ENCODE measurements at regions not wholly inside any gene's neighbourhood (a gene's known extent, or its start where the extent isn't known, plus 50 kb on each side); places are given as distances from the start of the nearest gene placed in this dataset.

DNA sequence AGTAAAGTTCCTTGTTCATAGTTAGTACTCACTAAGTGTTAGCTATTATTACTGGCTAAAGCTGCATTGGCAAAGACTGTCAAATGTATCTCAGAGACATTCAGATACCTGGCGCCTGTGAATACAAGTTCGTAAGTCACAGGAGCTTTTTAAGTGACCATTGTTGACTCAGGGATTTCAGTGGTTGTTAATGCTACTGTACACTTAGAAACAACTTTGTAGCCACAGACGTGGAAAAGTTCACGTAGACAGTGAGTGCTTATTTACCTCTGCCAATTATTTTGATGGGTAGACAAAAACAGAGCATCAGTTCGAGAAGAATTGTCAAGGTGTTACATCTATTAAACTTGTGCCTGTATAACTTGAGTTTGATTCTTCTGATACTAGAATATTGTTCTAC lies 59.1 kb upstream of the RRP15 start:
- intact Hi-C loops (cut with DNase I): no loop called here
- Histone ChIP-seq H3K36me3 (replicated peaks in 1 of 2) (no peaks in the 10 kb centered on the region), H3K4me3 (no peak overlapping the region), H3K27ac (no peak overlapping the region), H3K9me3 (replicated peaks in 1 of 3) (no peaks in the 10 kb centered on the region), H3K27me3 (no peaks in the 10 kb centered on the region), H3K4me1 (replicated peaks in 1 of 2) (no peaks in the 10 kb centered on the region)
- WGBS, 4 donors: 74 to 77% (median 75%) methylated on average over 5 of the region's 5 CpGs
- no peak for DNase-seq
- TF ChIP-seq CTCF (IDR thresholded peaks at IDR 0.05): no peak
- TF ChIP-seq POLR2A (IDR thresholded peaks at IDR 0.05): no peak

Small RNAs in the stretch of these regions (small RNA-seq; reads per million reads assigned to genes)
- gene RNU1-141P: 0 reads per million in 2 donors

All from adrenal gland (tissue), 9 donors.